Liver (tissue), 8 donors: ENCODE measurements at regions not wholly inside any gene's neighbourhood (a gene's known extent, or its start where the extent isn't known, plus 50 kb on each side); places are given as distances from the start of the nearest gene placed in this dataset.

Source experiments
- DNase-seq: peaks from one replicate; pipeline ENCODE4 v3.0.0-alpha.2; 2017; ENCODE audit warnings: low spot score
- H3K27ac ChIP-seq, 2 donors: one replicate each; pipeline ENCODE4 v1.7.0; 2013; ENCODE audit warnings: inconsistent platforms in 2 of 2, low read length in 2 of 2, control low read depth in 1 of 2, low read depth in 1 of 2, mild to moderate bottlenecking in 1 of 2
- H3K27me3 ChIP-seq, 4 donors: one replicate each; pipeline versions ENCODE4 v1.6.1 to v1.7.0; 2013; ENCODE audit warnings: low read length in 3 of 4, inconsistent platforms in 1 of 4, mild to moderate bottlenecking in 1 of 4, moderate library complexity in 1 of 4; ENCODE audit not compliant: control insufficient read depth in 4 of 4, insufficient read depth in 4 of 4
- H3K36me3 ChIP-seq, 4 donors: one replicate each; pipeline versions ENCODE4 v1.6.1 to v1.7.0; 2013; ENCODE audit warnings: low read length in 3 of 4, mild to moderate bottlenecking in 3 of 4, low read depth in 1 of 4, moderate library complexity in 1 of 4; ENCODE audit not compliant: control insufficient read depth in 4 of 4, insufficient read depth in 3 of 4
- H3K4me1 ChIP-seq, 4 donors: one replicate each; pipeline versions ENCODE4 v1.6.1 to v1.7.0; 2013; ENCODE audit warnings: low read length in 3 of 4, mild to moderate bottlenecking in 3 of 4, moderate library complexity in 1 of 4; ENCODE audit not compliant: control insufficient read depth in 4 of 4, insufficient read depth in 4 of 4
- H3K4me3 ChIP-seq, 3 donors: one replicate each; pipeline versions ENCODE4 v1.6.1 to v1.7.0; 2013; ENCODE audit warnings: low read length in 3 of 3, control low read depth in 1 of 3, low read depth in 1 of 3, mild to moderate bottlenecking in 1 of 3
- H3K9ac ChIP-seq, 2 donors: one replicate each; pipeline ENCODE4 v1.7.0; 2013; ENCODE audit warnings: low read length in 2 of 2, mild to moderate bottlenecking in 2 of 2, moderate library complexity in 2 of 2, control low read depth in 1 of 2, low read depth in 1 of 2
- H3K9me3 ChIP-seq, 4 donors: one replicate each; pipeline versions ENCODE4 v1.6.1 to v1.7.0; 2013; ENCODE audit warnings: low read length in 3 of 4; ENCODE audit not compliant: control insufficient read depth in 4 of 4
- EGR1 ChIP-seq, 2 donors: IDR thresholded peaks; 2 replicates each; pipeline ENCODE4 v1.6.1; 2016 to 2018; ENCODE audit warnings: antibody characterized with exemption in 2 of 2, low read depth in 2 of 2
- FOXA1 ChIP-seq: IDR thresholded peaks from 2 replicates; pipeline ENCODE4 v1.6.1; 2016; ENCODE audit warnings: antibody characterized with exemption
- FOXA2 ChIP-seq: IDR thresholded peaks from 2 replicates; pipeline ENCODE4 v1.6.1; 2016; ENCODE audit warnings: antibody characterized with exemption
- GABPA ChIP-seq, 2 donors: IDR thresholded peaks in 1 of 2; conservative IDR thresholded peaks in 1 of 2; 2 replicates each; pipeline ENCODE4 v1.6.1; 2016; ENCODE audit warnings: antibody characterized with exemption in 2 of 2, mild to moderate bottlenecking in 1 of 2, moderate library complexity in 1 of 2
- HNF4A ChIP-seq, 2 donors: conservative IDR thresholded peaks; 2 replicates each; pipeline ENCODE4 v1.6.1; 2016; ENCODE audit warnings: antibody characterized with exemption in 2 of 2, mild to moderate bottlenecking in 2 of 2
- HNF4G ChIP-seq: IDR thresholded peaks from 2 replicates; pipeline ENCODE4 v1.6.1; 2016; ENCODE audit warnings: antibody characterized with exemption
- JUND ChIP-seq, 2 donors: IDR thresholded peaks; 2 replicates each; pipeline ENCODE4 v1.6.1; 2016; ENCODE audit warnings: antibody characterized with exemption in 2 of 2
- NR2F2 ChIP-seq: IDR thresholded peaks from 2 replicates; pipeline ENCODE4 v1.6.1; 2016; ENCODE audit warnings: antibody characterized with exemption
- RAD21 ChIP-seq, 2 donors: IDR thresholded peaks; 2 replicates each; pipeline ENCODE4 v1.6.1; 2016; ENCODE audit warnings: antibody characterized with exemption in 2 of 2, mild to moderate bottlenecking in 2 of 2
- RXRA ChIP-seq, 2 donors: IDR thresholded peaks; 2 replicates each; pipeline ENCODE4 v1.6.1; 2017 to 2018; ENCODE audit warnings: antibody characterized with exemption in 2 of 2, mild to moderate bottlenecking in 1 of 2
- SP1 ChIP-seq: IDR thresholded peaks from 2 replicates; pipeline ENCODE4 v1.6.1; 2018; ENCODE audit warnings: antibody characterized with exemption, mild to moderate bottlenecking
- TAF1 ChIP-seq: conservative IDR thresholded peaks from 2 replicates; pipeline ENCODE4 v1.6.1; 2016; ENCODE audit warnings: antibody characterized with exemption, mild to moderate bottlenecking
- YY1 ChIP-seq: IDR thresholded peaks from 2 replicates; pipeline ENCODE4 v1.6.1; 2016; ENCODE audit warnings: antibody characterized with exemption, mild to moderate bottlenecking
- WGBS: extraction: QIAGEN DNeasy Blood & Tissue Kit; methylation state at CpG from one replicate; pipeline ENCODE4 v1.1.7; 2013; 5-methylcytosine and 5-hydroxymethylcytosine counted together
- TF ChIP-seq, protein P1 (sequence below): fragments of 150-350 bp; IDR thresholded peaks from 2 replicates; pipeline ENCODE4 v1.5.1; 2017; ENCODE audit warnings: improper control_type of control experiment, low read depth, low read length; ENCODE audit not compliant: missing input control
- TF ChIP-seq, protein P2 (sequence below): IDR thresholded peaks from 2 replicates; pipeline ENCODE4 v1.6.1; 2016; ENCODE audit warnings: antibody characterized with exemption
- TF ChIP-seq, protein P3 (sequence below): IDR thresholded peaks from 2 replicates; pipeline ENCODE4 v1.6.1; 2016; ENCODE audit warnings: antibody characterized with exemption
- TF ChIP-seq, protein P4 (sequence below): IDR thresholded peaks from 2 replicates; pipeline ENCODE4 v1.6.1; 2016; ENCODE audit warnings: antibody characterized with exemption
- TF ChIP-seq, protein P5 (sequence below): IDR thresholded peaks from 2 replicates; pipeline ENCODE4 v1.6.1; 2016; ENCODE audit warnings: antibody characterized with exemption, mild to moderate bottlenecking
- donor health status: healthy.
- donor health status: healthy.
- donor health status: healthy.
- donor health status: healthy.
- donor health status: healthy.

DNA sequence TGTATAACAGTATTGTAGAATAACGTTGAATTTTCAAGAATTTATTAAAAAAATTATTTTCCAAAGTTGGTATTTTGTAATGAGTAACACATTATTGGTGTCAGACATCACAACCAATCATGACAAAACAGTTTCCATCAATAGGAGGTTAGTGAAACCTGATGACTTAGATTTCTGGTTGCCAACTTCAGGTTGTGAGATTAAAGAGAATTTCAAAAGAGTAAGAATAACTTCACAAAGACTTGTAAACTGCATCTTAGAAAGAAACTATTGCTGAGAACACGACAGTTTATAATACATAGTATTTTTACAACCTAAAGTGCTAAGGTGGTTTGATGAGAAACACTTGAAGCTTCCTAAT is 159.2 kb upstream of the ARG1 start (continued):
- TF ChIP-seq, protein P1, sequence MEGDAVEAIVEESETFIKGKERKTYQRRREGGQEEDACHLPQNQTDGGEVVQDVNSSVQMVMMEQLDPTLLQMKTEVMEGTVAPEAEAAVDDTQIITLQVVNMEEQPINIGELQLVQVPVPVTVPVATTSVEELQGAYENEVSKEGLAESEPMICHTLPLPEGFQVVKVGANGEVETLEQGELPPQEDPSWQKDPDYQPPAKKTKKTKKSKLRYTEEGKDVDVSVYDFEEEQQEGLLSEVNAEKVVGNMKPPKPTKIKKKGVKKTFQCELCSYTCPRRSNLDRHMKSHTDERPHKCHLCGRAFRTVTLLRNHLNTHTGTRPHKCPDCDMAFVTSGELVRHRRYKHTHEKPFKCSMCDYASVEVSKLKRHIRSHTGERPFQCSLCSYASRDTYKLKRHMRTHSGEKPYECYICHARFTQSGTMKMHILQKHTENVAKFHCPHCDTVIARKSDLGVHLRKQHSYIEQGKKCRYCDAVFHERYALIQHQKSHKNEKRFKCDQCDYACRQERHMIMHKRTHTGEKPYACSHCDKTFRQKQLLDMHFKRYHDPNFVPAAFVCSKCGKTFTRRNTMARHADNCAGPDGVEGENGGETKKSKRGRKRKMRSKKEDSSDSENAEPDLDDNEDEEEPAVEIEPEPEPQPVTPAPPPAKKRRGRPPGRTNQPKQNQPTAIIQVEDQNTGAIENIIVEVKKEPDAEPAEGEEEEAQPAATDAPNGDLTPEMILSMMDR: no peak
- TF ChIP-seq HNF4A (conservative IDR thresholded peaks at IDR 0.05) (no peak), TAF1 (no peak), JUND (IDR thresholded peaks at IDR 0.05) (no peak), GABPA (IDR thresholded peaks at IDR 0.05 in 1 of 2, conservative IDR thresholded peaks at IDR 0.05 in 1 of 2) (no peak), RXRA (IDR thresholded peaks at IDR 0.05) (no peak)
- TF ChIP-seq, protein P2, sequence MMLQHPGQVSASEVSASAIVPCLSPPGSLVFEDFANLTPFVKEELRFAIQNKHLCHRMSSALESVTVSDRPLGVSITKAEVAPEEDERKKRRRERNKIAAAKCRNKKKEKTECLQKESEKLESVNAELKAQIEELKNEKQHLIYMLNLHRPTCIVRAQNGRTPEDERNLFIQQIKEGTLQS: no peak
- TF ChIP-seq, protein P3, sequence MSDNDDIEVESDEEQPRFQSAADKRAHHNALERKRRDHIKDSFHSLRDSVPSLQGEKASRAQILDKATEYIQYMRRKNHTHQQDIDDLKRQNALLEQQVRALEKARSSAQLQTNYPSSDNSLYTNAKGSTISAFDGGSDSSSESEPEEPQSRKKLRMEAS: no peak

DNA sequence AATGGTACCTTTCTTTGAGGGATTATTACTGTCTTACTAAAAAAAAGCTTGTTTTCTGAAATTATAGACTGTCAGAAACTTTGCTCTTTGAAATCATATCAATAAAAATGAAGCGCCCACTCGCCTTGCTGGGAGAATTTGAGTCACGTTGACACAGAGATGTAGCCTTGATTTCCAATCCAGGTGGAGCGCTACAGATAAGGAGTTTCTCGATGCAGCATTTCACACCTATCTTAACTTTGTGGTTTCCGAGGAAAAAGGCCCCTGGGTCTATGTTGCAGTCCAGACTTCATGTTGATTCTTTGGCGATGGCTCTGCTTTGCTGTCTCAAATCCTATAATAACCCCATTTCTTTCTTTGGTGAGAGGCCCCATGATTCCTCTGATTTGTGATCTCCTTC is 158.1 kb upstream of the ARG1 start:
- Histone ChIP-seq H3K27ac (no peak overlapping the region), H3K27me3 (no peaks in the 10 kb centered on the region), H3K9ac (no peak overlapping the region), H3K4me1 (no peaks in the 10 kb centered on the region), H3K9me3 (no peaks in the 10 kb centered on the region), H3K36me3 (no peaks in the 10 kb centered on the region), H3K4me3 (no peak overlapping the region)
- no peak for DNase-seq
- 90% methylated on average over 7 of the region's 7 CpGs for WGBS
- TF ChIP-seq, protein P1: no peak
- TF ChIP-seq FOXA2: no peak
- no peak for TF ChIP-seq RAD21 (IDR thresholded peaks at IDR 0.05)
- TF ChIP-seq HNF4A (conservative IDR thresholded peaks at IDR 0.05): no peak
- TF ChIP-seq JUND (IDR thresholded peaks at IDR 0.05): no peak
- no peak for TF ChIP-seq GABPA (IDR thresholded peaks at IDR 0.05 in 1 of 2, conservative IDR thresholded peaks at IDR 0.05 in 1 of 2)
- no peak for TF ChIP-seq HNF4G
- TF ChIP-seq, protein P2: no peak
- no peak for TF ChIP-seq TAF1
- no peak for TF ChIP-seq RXRA (IDR thresholded peaks at IDR 0.05)
- TF ChIP-seq EGR1 (IDR thresholded peaks at IDR 0.05; ENCODE audit: low read depth in 2 of 2): no peak
- TF ChIP-seq, protein P4, sequence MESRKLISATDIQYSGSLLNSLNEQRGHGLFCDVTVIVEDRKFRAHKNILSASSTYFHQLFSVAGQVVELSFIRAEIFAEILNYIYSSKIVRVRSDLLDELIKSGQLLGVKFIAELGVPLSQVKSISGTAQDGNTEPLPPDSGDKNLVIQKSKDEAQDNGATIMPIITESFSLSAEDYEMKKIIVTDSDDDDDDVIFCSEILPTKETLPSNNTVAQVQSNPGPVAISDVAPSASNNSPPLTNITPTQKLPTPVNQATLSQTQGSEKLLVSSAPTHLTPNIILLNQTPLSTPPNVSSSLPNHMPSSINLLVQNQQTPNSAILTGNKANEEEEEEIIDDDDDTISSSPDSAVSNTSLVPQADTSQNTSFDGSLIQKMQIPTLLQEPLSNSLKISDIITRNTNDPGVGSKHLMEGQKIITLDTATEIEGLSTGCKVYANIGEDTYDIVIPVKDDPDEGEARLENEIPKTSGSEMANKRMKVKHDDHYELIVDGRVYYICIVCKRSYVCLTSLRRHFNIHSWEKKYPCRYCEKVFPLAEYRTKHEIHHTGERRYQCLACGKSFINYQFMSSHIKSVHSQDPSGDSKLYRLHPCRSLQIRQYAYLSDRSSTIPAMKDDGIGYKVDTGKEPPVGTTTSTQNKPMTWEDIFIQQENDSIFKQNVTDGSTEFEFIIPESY: no peak
- TF ChIP-seq FOXA1: no peak
- TF ChIP-seq SP1: no peak
- no peak for TF ChIP-seq YY1
- TF ChIP-seq, protein P5, sequence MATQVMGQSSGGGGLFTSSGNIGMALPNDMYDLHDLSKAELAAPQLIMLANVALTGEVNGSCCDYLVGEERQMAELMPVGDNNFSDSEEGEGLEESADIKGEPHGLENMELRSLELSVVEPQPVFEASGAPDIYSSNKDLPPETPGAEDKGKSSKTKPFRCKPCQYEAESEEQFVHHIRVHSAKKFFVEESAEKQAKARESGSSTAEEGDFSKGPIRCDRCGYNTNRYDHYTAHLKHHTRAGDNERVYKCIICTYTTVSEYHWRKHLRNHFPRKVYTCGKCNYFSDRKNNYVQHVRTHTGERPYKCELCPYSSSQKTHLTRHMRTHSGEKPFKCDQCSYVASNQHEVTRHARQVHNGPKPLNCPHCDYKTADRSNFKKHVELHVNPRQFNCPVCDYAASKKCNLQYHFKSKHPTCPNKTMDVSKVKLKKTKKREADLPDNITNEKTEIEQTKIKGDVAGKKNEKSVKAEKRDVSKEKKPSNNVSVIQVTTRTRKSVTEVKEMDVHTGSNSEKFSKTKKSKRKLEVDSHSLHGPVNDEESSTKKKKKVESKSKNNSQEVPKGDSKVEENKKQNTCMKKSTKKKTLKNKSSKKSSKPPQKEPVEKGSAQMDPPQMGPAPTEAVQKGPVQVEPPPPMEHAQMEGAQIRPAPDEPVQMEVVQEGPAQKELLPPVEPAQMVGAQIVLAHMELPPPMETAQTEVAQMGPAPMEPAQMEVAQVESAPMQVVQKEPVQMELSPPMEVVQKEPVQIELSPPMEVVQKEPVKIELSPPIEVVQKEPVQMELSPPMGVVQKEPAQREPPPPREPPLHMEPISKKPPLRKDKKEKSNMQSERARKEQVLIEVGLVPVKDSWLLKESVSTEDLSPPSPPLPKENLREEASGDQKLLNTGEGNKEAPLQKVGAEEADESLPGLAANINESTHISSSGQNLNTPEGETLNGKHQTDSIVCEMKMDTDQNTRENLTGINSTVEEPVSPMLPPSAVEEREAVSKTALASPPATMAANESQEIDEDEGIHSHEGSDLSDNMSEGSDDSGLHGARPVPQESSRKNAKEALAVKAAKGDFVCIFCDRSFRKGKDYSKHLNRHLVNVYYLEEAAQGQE: no peak
- no peak for TF ChIP-seq NR2F2
- TF ChIP-seq, protein P3: no peak
